Gastrocnemius medialis (tissue), 4 donors: ENCODE measurements at regions not wholly inside any gene's neighbourhood (a gene's known extent, or its start where the extent isn't known, plus 50 kb on each side); places are given as distances from the start of the nearest gene placed in this dataset.

Source experiments
- POLR2A ChIP-seq, 2 donors: fragments of 450-650 bp; IDR thresholded peaks; one replicate each; pipeline ENCODE4 v1.6.1; 2017; ENCODE audit warnings: antibody characterized with exemption in 2 of 2, mild to moderate bottlenecking in 2 of 2, moderate library complexity in 2 of 2
- TF ChIP-seq, protein P1 (sequence below), 5 experiments: fragments of 450-650 bp in 3 of 5; fragments of 200-600 bp in 2 of 5; sonication (generic) in 2 of 5; IDR thresholded peaks in 4 of 5; conservative IDR thresholded peaks in 1 of 5; 1 replicate in 4 of 5; 2 replicates in 1 of 5; pipeline ENCODE4 v1.5.1; 2016 to 2019; ENCODE audit warnings: antibody characterized with exemption in 5 of 5, mild to moderate bottlenecking in 3 of 5, moderate library complexity in 3 of 5

GRCh38 chr14:53228966-53229365 is 75.8 kb upstream of the DDHD1 start:
- TF ChIP-seq, protein P1, sequence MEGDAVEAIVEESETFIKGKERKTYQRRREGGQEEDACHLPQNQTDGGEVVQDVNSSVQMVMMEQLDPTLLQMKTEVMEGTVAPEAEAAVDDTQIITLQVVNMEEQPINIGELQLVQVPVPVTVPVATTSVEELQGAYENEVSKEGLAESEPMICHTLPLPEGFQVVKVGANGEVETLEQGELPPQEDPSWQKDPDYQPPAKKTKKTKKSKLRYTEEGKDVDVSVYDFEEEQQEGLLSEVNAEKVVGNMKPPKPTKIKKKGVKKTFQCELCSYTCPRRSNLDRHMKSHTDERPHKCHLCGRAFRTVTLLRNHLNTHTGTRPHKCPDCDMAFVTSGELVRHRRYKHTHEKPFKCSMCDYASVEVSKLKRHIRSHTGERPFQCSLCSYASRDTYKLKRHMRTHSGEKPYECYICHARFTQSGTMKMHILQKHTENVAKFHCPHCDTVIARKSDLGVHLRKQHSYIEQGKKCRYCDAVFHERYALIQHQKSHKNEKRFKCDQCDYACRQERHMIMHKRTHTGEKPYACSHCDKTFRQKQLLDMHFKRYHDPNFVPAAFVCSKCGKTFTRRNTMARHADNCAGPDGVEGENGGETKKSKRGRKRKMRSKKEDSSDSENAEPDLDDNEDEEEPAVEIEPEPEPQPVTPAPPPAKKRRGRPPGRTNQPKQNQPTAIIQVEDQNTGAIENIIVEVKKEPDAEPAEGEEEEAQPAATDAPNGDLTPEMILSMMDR (IDR thresholded peaks at IDR 0.05 in 4 of 5, conservative IDR thresholded peaks at IDR 0.05 in 1 of 5) = no peak
- TF ChIP-seq POLR2A (IDR thresholded peaks at IDR 0.05) = no peak
